Prostate gland (tissue), 2 donors: ENCODE measurements at regions not wholly inside any gene's neighbourhood (a gene's known extent, or its start where the extent isn't known, plus 50 kb on each side); places are given as distances from the start of the nearest gene placed in this dataset.

Source experiments
- CTCF ChIP-seq, 4 experiments: fragments of 200-600 bp in 2 of 4; fragments of 450-650 bp in 2 of 4; sonication (generic) in 2 of 4; IDR thresholded peaks; 1 replicate in 3 of 4; 2 replicates in 1 of 4; pipeline ENCODE4 v1.5.1; 2016 to 2019; ENCODE audit warnings: antibody characterized with exemption in 4 of 4, mild to moderate bottlenecking in 2 of 4, moderate library complexity in 2 of 4
- POLR2AphosphoS5 ChIP-seq: sonication (generic); formaldehyde crosslinking; IDR thresholded peaks from one replicate; pipeline ENCODE4 v1.6.1; 2017; ENCODE audit warnings: antibody characterized with exemption

GRCh38 chr14:65304239-65304638 lies 108.3 kb upstream of the FUT8 start:
- TF ChIP-seq CTCF (IDR thresholded peaks at IDR 0.05) (no peak), POLR2AphosphoS5 (no peak)
